ENCODE measurements at regions not wholly inside any gene's neighbourhood (a gene's known extent, or its start where the extent isn't known, plus 50 kb on each side); places are given as distances from the start of the nearest gene placed in this dataset.

DNA sequence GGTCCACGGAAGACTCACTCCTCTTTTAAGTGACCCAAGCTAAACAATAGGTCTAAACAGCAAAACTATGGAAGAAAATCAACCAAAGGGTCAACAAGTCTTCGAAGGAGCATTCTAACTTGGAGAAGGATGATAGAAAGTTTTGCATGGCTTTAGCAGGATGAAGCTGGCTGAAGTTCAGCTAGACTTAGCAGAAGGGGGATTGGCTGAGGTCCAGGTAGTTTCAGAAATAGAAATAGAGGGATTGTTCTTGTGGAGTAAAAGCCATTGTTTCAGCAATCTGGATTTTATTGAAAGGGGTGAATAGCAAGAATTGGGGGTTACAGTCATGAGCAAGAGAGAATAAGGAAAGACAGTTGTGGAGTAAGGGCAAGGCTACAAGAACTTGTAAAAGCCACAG lies 84.7 kb upstream of the TSPAN8 start:
- TF ChIP-seq CTCF (IDR thresholded peaks at IDR 0.05), result no peak
- Histone ChIP-seq H3K9me3 (peaks cover 0 to 1% (median 0%) of the 10 kb centered on the region in 11 donors), H3K27me3 (no peaks in the 10 kb centered on the region), H3K4me1 (no peaks in the 10 kb centered on the region), H3K36me3 (no peaks in the 10 kb centered on the region), H3K27ac (no peak overlapping the region), H3K4me3 (no peak overlapping the region)
- DNase-seq, result no peak
- ATAC-seq, result no peak
- intact Hi-C loops (cut with DNase I), result no loop called here
- 57% methylated on average over 2 of the region's 2 CpGs for WGBS, 2 donors

GRCh38 chr12:71240946-71241345 lies 83.1 kb upstream of the TSPAN8 start:
- Histone ChIP-seq H3K36me3 (no peaks in the 10 kb centered on the region), H3K4me3 (no peak overlapping the region), H3K4me1 (no peaks in the 10 kb centered on the region), H3K9me3 (no peaks in the 10 kb centered on the region), H3K27me3 (no peaks in the 10 kb centered on the region), H3K27ac (no peak overlapping the region)
- intact Hi-C loops (cut with DNase I), result no loop called here
- 83% methylated on average over 3 of the region's 3 CpGs for WGBS, 2 donors
- no peak for ATAC-seq
- no peak for TF ChIP-seq CTCF (IDR thresholded peaks at IDR 0.05)
- DNase-seq, result no peak

- DNase-seq, result no peak
- intact Hi-C loops (cut with DNase I), result no loop called here
- no peak overlapping the region for H3K4me3 ChIP-seq
- H3K9me3 ChIP-seq, result no peaks in the 10 kb centered on the region
- TF ChIP-seq CTCF (IDR thresholded peaks at IDR 0.05), result no peak
- H3K27me3 ChIP-seq, result no peaks in the 10 kb centered on the region
- no peaks in the 10 kb centered on the region for H3K4me1 ChIP-seq
- ATAC-seq, result no peak
- no peak overlapping the region for H3K27ac ChIP-seq
- H3K36me3 ChIP-seq, result no peaks in the 10 kb centered on the region
Measured at GRCh38 chr12:71239731-71240130, 81.9 kb upstream of the TSPAN8 start.

DNA sequence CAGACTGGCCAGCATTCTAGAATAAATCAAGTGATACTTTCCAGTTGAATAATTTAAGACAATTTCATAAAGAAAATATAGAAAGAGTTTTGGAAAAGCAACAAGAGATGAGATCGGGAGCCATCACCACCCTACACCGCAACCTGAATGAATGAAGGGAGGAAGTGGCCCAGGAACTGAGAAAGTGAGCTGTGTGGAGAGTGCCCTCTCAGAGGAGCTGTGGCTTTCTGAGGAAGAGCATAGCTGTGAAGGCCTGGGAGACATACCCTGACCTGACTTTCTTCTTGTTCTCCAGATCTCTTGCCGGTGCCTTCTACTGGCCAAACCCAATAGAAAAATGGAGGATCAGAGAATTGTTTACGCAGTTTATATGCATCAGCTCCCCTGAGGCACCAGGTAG lies 79.3 kb upstream of the TSPAN8 start:
- intact Hi-C loops (cut with DNase I), result no loop called here
- H3K36me3 ChIP-seq, result no peaks in the 10 kb centered on the region
- H3K4me3 ChIP-seq, result no peak overlapping the region
- DNase-seq (no peak), ATAC-seq (no peak)
- H3K27ac ChIP-seq, result no peak overlapping the region
- TF ChIP-seq CTCF (IDR thresholded peaks at IDR 0.05), result no peak
- no peaks in the 10 kb centered on the region for H3K27me3 ChIP-seq
- WGBS, 2 donors, result 94 to 95% methylated on average over 4 of the region's 4 CpGs
- H3K4me1 ChIP-seq, result no peaks in the 10 kb centered on the region
- peaks cover 0 to 8% (median 0%) of the 10 kb centered on the region in 11 donors for H3K9me3 ChIP-seq
